GM12878 (cell line): ENCODE measurements at regions not wholly inside any gene's neighbourhood (a gene's known extent, or its start where the extent isn't known, plus 50 kb on each side); places are given as distances from the start of the nearest gene placed in this dataset.

Source experiments
- ATF7 ChIP-seq: fragments of 450-650 bp; IDR thresholded peaks from 2 replicates; pipeline ENCODE4 v1.6.1; 2016; ENCODE audit warnings: low read depth, mild to moderate bottlenecking
- BACH1 ChIP-seq: fragments of 450-650 bp; IDR thresholded peaks from 2 replicates; pipeline ENCODE4 v1.6.1; 2017; ENCODE audit warnings: mild to moderate bottlenecking, borderline replicate concordance
- CHD2 ChIP-seq: IDR thresholded peaks from 2 replicates; pipeline ENCODE4 v1.6.1; 2011; ENCODE audit warnings: low read depth, low read length, improper control_type of control experiment, borderline replicate concordance
- CTCF ChIP-seq, 3 experiments: IDR thresholded peaks in 2 of 3; conservative IDR thresholded peaks in 1 of 3; 2 replicates each; pipeline ENCODE4 v1.5.1; 2011; ENCODE audit warnings: low read depth in 3 of 3, low read length in 3 of 3, mild to moderate bottlenecking in 3 of 3, control low read depth in 2 of 3, moderate library complexity in 2 of 3, inconsistent platforms in 1 of 3, mixed read lengths in 1 of 3; ENCODE audit not compliant: control insufficient read depth in 2 of 3, insufficient read depth in 1 of 3; ENCODE audit errors: extremely low read depth in 1 of 3
- EZH2 ChIP-seq: IDR thresholded peaks from 2 replicates; pipeline ENCODE4 v1.6.1; 2012; ENCODE audit warnings: low read depth, mild to moderate bottlenecking, control low read depth, inconsistent platforms, low read length, borderline replicate concordance; ENCODE audit not compliant: control insufficient read depth
- HDAC2 ChIP-seq: fragments of 200-600 bp; sonication (generic); IDR thresholded peaks from 2 replicates; pipeline ENCODE4 v1.6.1; 2017
- IKZF1 ChIP-seq: fragments of 450-650 bp; conservative IDR thresholded peaks from 2 replicates; pipeline ENCODE4 v1.6.1; 2017; ENCODE audit warnings: antibody characterized with exemption, mild to moderate bottlenecking
- LARP7 ChIP-seq: fragments of 450-650 bp; IDR thresholded peaks from 2 replicates; pipeline ENCODE4 v1.6.1; 2017; ENCODE audit warnings: mild to moderate bottlenecking
- POLR2AphosphoS5 ChIP-seq: IDR thresholded peaks from 2 replicates; pipeline ENCODE4 v1.6.1; 2011; ENCODE audit warnings: mild to moderate bottlenecking, low read length, inconsistent platforms
- RAD21 ChIP-seq: IDR thresholded peaks from 2 replicates; pipeline ENCODE4 v1.6.1; 2011; ENCODE audit warnings: mild to moderate bottlenecking, low read depth, low read length, moderate library complexity; ENCODE audit not compliant: insufficient read depth
- SPI1 ChIP-seq: IDR thresholded peaks from 2 replicates; pipeline ENCODE4 v1.6.1; 2011; ENCODE audit warnings: low read depth, mild to moderate bottlenecking, low read length, moderate library complexity, borderline replicate concordance; ENCODE audit not compliant: insufficient read depth
- TAF1 ChIP-seq: IDR thresholded peaks from 2 replicates; pipeline ENCODE4 v1.6.1; 2011; ENCODE audit warnings: mild to moderate bottlenecking, low read depth, low read length, borderline replicate concordance
- TCF3 ChIP-seq: IDR thresholded peaks from 2 replicates; pipeline ENCODE4 v1.6.1; 2012; ENCODE audit warnings: low read depth, mild to moderate bottlenecking, low read length, borderline replicate concordance; ENCODE audit not compliant: insufficient read depth
- ZNF217 ChIP-seq: fragments of 450-650 bp; IDR thresholded peaks from 2 replicates; pipeline ENCODE4 v1.6.1; 2017; ENCODE audit warnings: antibody characterized with exemption, mild to moderate bottlenecking

GRCh38 chr17:62140836-62141235 is 75.8 kb upstream of the MED13 start:
- TF ChIP-seq EZH2 (no peak), BACH1 (no peak), CTCF (IDR thresholded peaks at IDR 0.05 in 2 of 3, conservative IDR thresholded peaks at IDR 0.05 in 1 of 3; ENCODE audit: control insufficient read depth in 2 of 3, extremely low read depth in 1 of 3, insufficient read depth in 1 of 3, low read depth in 3 of 3, low read length in 3 of 3) (no peak), TCF3 (no peak), RAD21 (no peak), LARP7 (no peak), IKZF1 (no peak), HDAC2 (no peak), ATF7 (no peak), ZNF217 (no peak), CHD2 (no peak), SPI1 (no peak), TAF1 (no peak), POLR2AphosphoS5 (no peak)
